ENCODE measurements at regions not wholly inside any gene's neighbourhood (a gene's known extent, or its start where the extent isn't known, plus 50 kb on each side); places are given as distances from the start of the nearest gene placed in this dataset.

DNA sequence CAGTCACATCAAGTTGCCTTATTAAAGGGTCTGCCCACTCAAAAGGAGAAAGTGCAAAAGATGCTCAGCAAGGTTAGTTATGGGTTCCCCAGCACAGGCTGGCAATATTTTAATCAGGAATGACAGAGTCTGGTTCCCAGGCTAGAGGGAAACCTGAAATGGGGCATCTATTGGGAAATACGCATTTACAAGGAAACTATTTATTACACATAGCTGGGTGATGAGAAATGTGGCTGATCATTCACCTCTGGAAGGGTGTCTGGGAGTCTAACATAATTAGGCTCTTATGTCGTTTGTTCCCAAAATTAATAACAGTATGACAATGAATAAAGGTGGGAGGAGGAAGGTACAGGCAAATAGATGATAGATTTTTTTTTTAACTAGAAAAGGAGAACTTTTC, 314.7 kb downstream of the ENC1 start:
- Mint-ChIP-seq H3K4me1 (peaks cover 8% of the 10 kb centered on the region; the same call in 2 of the 3 replicates), H3K27me3 (ENCODE audit: insufficient read depth, low read depth, poor library complexity) (peaks cover 5% of the 10 kb centered on the region), H3K36me3 (ENCODE audit: low read depth) (no peaks in the 10 kb centered on the region)

DNA sequence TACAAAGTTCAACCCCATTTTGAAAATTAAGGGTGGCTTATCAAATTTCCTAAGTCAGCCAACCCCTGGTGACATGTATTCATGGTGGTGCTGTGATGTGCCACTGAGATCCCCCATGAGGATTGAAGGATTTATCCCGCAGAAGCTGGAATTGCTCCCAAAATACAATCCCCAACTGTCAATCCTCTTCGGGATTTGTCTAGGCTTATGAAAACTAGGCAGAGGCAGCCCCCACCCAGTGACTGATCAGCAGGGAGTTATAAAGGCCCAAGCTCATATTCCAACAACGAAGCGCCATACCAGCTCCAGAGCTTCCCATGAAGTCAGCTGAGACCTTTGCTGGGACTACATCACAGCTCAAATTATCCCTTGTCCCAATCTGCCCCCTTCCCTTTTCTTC, 316.0 kb downstream of the ENC1 start:
- no peak overlapping the region for H2AFZ ChIP-seq
- H3K4me1 ChIP-seq (ENCODE audit: insufficient read depth), result no peaks in the 10 kb centered on the region
- Mint-ChIP-seq H3K27ac (no peak overlapping the region), H3K36me3 (ENCODE audit: low read depth) (no peaks in the 10 kb centered on the region), H3K9me3 (no peaks in the 10 kb centered on the region), H3K4me1 (peaks cover 8% of the 10 kb centered on the region; the same call in 2 of the 3 replicates), H3K4me3 (no peak overlapping the region), H3K27me3 (ENCODE audit: insufficient read depth, low read depth, poor library complexity) (peaks cover 5% of the 10 kb centered on the region)
- no peaks in the 10 kb centered on the region for H3F3A ChIP-seq (replicated peaks; ENCODE audit: low read depth)
- H3K27me3 ChIP-seq (ENCODE audit: insufficient read depth), result no peaks in the 10 kb centered on the region
- 0 out of 2 replicates have a peak, but pooled peaks cover 8% of the 10 kb centered on the region for H3K9me2 ChIP-seq (ENCODE audit: insufficient read depth)
- H3K4me3 ChIP-seq, result no peak overlapping the region
- no peak overlapping the region for H3K27ac ChIP-seq (ENCODE audit: low read depth)
- ATAC-seq, result no peak
- no peak for DNase-seq (ENCODE audit: low spot score)
- no peak overlapping the region for H3K4me2 ChIP-seq
- H3K36me3 ChIP-seq (ENCODE audit: insufficient read depth), result no peaks in the 10 kb centered on the region
- no peaks in the 10 kb centered on the region for H4K20me1 ChIP-seq (replicated peaks; ENCODE audit: insufficient read depth)
- TF ChIP-seq EZH2 (IDR thresholded peaks at IDR 0.05; ENCODE audit: low read depth, unreplicated experiment) (no peak), JUNB (IDR thresholded peaks at IDR 0.05; ENCODE audit: unreplicated experiment) (no peak)
- TF ChIP-seq, protein P1, sequence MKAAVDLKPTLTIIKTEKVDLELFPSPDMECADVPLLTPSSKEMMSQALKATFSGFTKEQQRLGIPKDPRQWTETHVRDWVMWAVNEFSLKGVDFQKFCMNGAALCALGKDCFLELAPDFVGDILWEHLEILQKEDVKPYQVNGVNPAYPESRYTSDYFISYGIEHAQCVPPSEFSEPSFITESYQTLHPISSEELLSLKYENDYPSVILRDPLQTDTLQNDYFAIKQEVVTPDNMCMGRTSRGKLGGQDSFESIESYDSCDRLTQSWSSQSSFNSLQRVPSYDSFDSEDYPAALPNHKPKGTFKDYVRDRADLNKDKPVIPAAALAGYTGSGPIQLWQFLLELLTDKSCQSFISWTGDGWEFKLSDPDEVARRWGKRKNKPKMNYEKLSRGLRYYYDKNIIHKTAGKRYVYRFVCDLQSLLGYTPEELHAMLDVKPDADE (IDR thresholded peaks at IDR 0.05), result no peak
- TF ChIP-seq, protein P2, sequence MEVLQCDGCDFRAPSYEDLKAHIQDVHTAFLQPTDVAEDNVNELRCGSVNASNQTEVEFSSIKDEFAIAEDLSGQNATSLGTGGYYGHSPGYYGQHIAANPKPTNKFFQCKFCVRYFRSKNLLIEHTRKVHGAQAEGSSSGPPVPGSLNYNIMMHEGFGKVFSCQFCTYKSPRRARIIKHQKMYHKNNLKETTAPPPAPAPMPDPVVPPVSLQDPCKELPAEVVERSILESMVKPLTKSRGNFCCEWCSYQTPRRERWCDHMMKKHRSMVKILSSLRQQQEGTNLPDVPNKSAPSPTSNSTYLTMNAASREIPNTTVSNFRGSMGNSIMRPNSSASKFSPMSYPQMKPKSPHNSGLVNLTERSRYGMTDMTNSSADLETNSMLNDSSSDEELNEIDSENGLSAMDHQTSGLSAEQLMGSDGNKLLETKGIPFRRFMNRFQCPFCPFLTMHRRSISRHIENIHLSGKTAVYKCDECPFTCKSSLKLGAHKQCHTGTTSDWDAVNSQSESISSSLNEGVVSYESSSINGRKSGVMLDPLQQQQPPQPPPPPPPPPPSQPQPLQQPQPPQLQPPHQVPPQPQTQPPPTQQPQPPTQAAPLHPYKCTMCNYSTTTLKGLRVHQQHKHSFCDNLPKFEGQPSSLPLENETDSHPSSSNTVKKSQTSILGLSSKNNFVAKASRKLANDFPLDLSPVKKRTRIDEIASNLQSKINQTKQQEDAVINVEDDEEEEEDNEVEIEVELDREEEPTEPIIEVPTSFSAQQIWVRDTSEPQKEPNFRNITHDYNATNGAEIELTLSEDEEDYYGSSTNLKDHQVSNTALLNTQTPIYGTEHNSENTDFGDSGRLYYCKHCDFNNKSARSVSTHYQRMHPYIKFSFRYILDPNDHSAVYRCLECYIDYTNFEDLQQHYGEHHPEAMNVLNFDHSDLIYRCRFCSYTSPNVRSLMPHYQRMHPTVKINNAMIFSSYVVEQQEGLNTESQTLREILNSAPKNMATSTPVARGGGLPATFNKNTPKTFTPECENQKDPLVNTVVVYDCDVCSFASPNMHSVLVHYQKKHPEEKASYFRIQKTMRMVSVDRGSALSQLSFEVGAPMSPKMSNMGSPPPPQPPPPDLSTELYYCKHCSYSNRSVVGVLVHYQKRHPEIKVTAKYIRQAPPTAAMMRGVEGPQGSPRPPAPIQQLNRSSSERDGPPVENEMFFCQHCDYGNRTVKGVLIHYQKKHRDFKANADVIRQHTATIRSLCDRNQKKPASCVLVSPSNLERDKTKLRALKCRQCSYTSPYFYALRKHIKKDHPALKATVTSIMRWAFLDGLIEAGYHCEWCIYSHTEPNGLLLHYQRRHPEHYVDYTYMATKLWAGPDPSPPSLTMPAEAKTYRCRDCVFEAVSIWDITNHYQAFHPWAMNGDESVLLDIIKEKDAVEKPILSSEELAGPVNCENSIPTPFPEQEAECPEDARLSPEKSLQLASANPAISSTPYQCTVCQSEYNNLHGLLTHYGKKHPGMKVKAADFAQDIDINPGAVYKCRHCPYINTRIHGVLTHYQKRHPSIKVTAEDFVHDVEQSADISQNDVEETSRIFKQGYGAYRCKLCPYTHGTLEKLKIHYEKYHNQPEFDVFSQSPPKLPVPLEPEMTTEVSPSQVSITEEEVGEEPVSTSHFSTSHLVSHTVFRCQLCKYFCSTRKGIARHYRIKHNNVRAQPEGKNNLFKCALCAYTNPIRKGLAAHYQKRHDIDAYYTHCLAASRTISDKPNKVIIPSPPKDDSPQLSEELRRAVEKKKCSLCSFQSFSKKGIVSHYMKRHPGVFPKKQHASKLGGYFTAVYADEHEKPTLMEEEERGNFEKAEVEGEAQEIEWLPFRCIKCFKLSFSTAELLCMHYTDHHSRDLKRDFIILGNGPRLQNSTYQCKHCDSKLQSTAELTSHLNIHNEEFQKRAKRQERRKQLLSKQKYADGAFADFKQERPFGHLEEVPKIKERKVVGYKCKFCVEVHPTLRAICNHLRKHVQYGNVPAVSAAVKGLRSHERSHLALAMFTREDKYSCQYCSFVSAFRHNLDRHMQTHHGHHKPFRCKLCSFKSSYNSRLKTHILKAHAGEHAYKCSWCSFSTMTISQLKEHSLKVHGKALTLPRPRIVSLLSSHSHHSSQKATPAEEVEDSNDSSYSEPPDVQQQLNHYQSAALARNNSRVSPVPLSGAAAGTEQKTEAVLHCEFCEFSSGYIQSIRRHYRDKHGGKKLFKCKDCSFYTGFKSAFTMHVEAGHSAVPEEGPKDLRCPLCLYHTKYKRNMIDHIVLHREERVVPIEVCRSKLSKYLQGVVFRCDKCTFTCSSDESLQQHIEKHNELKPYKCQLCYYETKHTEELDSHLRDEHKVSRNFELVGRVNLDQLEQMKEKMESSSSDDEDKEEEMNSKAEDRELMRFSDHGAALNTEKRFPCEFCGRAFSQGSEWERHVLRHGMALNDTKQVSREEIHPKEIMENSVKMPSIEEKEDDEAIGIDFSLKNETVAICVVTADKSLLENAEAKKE (CRISPR knock-in tag; IDR thresholded peaks at IDR 0.05), result no peak
- H3K79me2 ChIP-seq (replicated peaks; ENCODE audit: insufficient read depth), result no peaks in the 10 kb centered on the region

More for the DNA sequence above, 314.7 kb downstream of the ENC1 start:
- Mint-ChIP-seq H3K27ac (no peak overlapping the region), H3K9me3 (no peaks in the 10 kb centered on the region), H3K4me3 (no peak overlapping the region)
- ATAC-seq, result no peak
- H3K9me2 ChIP-seq (ENCODE audit: insufficient read depth), result 0 out of 2 replicates have a peak, but pooled peaks cover 8% of the 10 kb centered on the region
- no peak overlapping the region for H3K27ac ChIP-seq (ENCODE audit: low read depth)
- no peak overlapping the region for H2AFZ ChIP-seq
- H3K36me3 ChIP-seq (ENCODE audit: insufficient read depth), result no peaks in the 10 kb centered on the region
- H3K4me2 ChIP-seq, result no peak overlapping the region
- TF ChIP-seq, protein P1 (IDR thresholded peaks at IDR 0.05), result no peak
- no peak for TF ChIP-seq NANOG (IDR thresholded peaks at IDR 0.05; ENCODE audit: borderline replicate concordance)
- no peak for TF ChIP-seq JUNB (IDR thresholded peaks at IDR 0.05; ENCODE audit: unreplicated experiment)
- TF ChIP-seq ZNF331 (CRISPR knock-in tag; IDR thresholded peaks at IDR 0.05; ENCODE audit: low read depth), result no peak
- TF ChIP-seq, protein P3, sequence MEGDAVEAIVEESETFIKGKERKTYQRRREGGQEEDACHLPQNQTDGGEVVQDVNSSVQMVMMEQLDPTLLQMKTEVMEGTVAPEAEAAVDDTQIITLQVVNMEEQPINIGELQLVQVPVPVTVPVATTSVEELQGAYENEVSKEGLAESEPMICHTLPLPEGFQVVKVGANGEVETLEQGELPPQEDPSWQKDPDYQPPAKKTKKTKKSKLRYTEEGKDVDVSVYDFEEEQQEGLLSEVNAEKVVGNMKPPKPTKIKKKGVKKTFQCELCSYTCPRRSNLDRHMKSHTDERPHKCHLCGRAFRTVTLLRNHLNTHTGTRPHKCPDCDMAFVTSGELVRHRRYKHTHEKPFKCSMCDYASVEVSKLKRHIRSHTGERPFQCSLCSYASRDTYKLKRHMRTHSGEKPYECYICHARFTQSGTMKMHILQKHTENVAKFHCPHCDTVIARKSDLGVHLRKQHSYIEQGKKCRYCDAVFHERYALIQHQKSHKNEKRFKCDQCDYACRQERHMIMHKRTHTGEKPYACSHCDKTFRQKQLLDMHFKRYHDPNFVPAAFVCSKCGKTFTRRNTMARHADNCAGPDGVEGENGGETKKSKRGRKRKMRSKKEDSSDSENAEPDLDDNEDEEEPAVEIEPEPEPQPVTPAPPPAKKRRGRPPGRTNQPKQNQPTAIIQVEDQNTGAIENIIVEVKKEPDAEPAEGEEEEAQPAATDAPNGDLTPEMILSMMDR (conservative IDR thresholded peaks at IDR 0.05; ENCODE audit: low read depth in 2 of 2), result no peak
- H3K27me3 ChIP-seq (ENCODE audit: insufficient read depth), result no peaks in the 10 kb centered on the region
- no peaks in the 10 kb centered on the region for H3K79me2 ChIP-seq (replicated peaks; ENCODE audit: insufficient read depth)
- no peaks in the 10 kb centered on the region for H4K20me1 ChIP-seq (replicated peaks; ENCODE audit: insufficient read depth)
- no peaks in the 10 kb centered on the region for H3K4me1 ChIP-seq (ENCODE audit: insufficient read depth)
- H3F3A ChIP-seq (replicated peaks; ENCODE audit: low read depth), result no peaks in the 10 kb centered on the region
- no peak for DNase-seq (ENCODE audit: low spot score)
- no peak overlapping the region for H3K4me3 ChIP-seq

Data from GM23338 (cell line).